ENCODE measurements at regions not wholly inside any gene's neighbourhood (a gene's known extent, or its start where the extent isn't known, plus 50 kb on each side); places are given as distances from the start of the nearest gene placed in this dataset.

DNA sequence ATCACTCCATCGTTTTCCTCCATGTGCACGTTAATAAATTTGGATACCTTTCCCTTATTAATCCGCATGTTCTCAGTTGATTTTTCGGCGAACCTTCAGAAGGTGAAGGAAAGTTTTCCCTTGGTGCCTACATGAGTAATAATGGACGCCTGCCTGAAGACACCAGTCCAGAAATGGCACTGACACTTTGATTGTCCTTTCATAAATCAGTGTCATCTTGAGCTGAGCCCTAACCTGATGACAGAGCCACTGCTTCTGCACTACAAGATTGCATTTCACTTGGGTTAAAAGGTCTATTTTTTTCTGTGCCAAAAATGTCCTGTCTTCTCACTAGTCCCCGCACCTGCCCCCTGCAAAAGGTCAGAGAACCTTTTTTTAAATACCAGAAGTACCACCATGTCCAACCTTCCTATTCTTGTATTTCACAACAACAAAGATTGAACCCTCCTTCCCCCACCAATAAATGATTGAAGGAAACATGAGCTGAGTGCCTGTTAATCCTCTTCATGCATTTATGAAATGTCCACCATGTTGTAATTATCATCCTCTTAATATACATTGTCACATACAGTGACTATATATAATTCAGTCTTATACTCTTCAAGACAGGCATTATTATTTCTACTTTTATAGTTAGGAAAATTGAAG, 219.9 kb upstream of the UBASH3B start:
- H3K9ac ChIP-seq (ENCODE audit: control insufficient read depth, extremely low read depth, insufficient read depth, low read length): no peak overlapping the region
- DNase-seq (ENCODE audit: low read depth, low spot score) (no peak), FAIRE-seq (no peak)
- H3K9me1 ChIP-seq (ENCODE audit: control insufficient read depth, extremely low read depth, insufficient read depth, low read length): no peaks in the 10 kb centered on the region
- no peak overlapping the region for H3K4me2 ChIP-seq (ENCODE audit: control insufficient read depth, extremely low read depth, insufficient read depth, low read depth, low read length)
- peaks cover 17% of the 10 kb centered on the region for H3K27me3 ChIP-seq (ENCODE audit: control insufficient read depth, extremely low read depth, insufficient read depth, low read length)
- no peaks in the 10 kb centered on the region for H3K9me3 ChIP-seq (ENCODE audit: control insufficient read depth, low read depth, low read length)
- H3K27ac ChIP-seq (ENCODE audit: control insufficient read depth, insufficient read depth, low read length): no peak overlapping the region
- no peaks in the 10 kb centered on the region for H3K79me2 ChIP-seq (ENCODE audit: control insufficient read depth, insufficient read depth, low read length)
- H4K20me1 ChIP-seq (ENCODE audit: control insufficient read depth, extremely low read depth, insufficient read depth, low read length): no peaks in the 10 kb centered on the region
- H3K4me1 ChIP-seq (ENCODE audit: control insufficient read depth, extremely low read depth, insufficient read depth, low read length): no peaks in the 10 kb centered on the region
- H3K36me3 ChIP-seq (ENCODE audit: control insufficient read depth in 2 of 2, extremely low read depth in 1 of 2, insufficient read depth in 2 of 2, low read length in 2 of 2): no peaks in the 10 kb centered on the region
- H3K4me3 ChIP-seq (ENCODE audit: control insufficient read depth in 2 of 3, extremely low read depth in 1 of 3, insufficient read depth in 2 of 3, low read depth in 1 of 3, low read length in 3 of 3): no peak overlapping the region
- TF ChIP-seq, protein P1, sequence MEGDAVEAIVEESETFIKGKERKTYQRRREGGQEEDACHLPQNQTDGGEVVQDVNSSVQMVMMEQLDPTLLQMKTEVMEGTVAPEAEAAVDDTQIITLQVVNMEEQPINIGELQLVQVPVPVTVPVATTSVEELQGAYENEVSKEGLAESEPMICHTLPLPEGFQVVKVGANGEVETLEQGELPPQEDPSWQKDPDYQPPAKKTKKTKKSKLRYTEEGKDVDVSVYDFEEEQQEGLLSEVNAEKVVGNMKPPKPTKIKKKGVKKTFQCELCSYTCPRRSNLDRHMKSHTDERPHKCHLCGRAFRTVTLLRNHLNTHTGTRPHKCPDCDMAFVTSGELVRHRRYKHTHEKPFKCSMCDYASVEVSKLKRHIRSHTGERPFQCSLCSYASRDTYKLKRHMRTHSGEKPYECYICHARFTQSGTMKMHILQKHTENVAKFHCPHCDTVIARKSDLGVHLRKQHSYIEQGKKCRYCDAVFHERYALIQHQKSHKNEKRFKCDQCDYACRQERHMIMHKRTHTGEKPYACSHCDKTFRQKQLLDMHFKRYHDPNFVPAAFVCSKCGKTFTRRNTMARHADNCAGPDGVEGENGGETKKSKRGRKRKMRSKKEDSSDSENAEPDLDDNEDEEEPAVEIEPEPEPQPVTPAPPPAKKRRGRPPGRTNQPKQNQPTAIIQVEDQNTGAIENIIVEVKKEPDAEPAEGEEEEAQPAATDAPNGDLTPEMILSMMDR (optimal IDR thresholded peaks at IDR 0.05 in 1 of 3, IDR thresholded peaks at IDR 0.05 in 1 of 3, conservative IDR thresholded peaks at IDR 0.05 in 1 of 3; ENCODE audit: extremely low read depth in 1 of 3, insufficient read depth in 2 of 3, low read length in 3 of 3): no peak
- no peak for TF ChIP-seq EZH2 (IDR thresholded peaks at IDR 0.05; ENCODE audit: low read length)
- H2AFZ ChIP-seq (ENCODE audit: control insufficient read depth, low read length): no peak overlapping the region
- dilution Hi-C loops (cut with MboI; ENCODE audit: extremely low pct_ligation_motif_present, low sequenced_read_pairs): no loop called here

DNA sequence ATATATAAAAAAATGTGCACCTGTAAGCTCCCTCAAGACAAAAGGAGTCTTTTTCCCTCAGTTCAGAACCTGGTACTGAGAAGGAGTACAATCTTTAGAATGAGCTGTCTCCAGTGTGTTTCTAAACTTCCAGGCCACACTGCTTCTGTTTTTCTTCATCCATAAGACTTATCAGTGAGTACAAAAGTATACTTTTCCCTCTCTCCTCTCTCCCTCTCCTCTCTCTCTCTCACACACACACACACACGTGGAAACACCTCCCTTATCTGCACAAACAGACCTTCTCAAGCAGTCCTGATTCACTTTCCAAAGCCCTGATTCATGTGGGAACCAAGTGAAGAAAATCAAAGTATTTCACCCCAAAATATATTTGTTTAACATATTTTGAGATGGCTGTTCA, 220.7 kb upstream of the UBASH3B start:
- H2AFZ ChIP-seq (ENCODE audit: control insufficient read depth, low read length): no peak overlapping the region
- DNase-seq (ENCODE audit: low read depth, low spot score): no peak
- no peak overlapping the region for H3K4me2 ChIP-seq (ENCODE audit: control insufficient read depth, extremely low read depth, insufficient read depth, low read depth, low read length)
- H3K4me3 ChIP-seq (ENCODE audit: control insufficient read depth in 2 of 3, extremely low read depth in 1 of 3, insufficient read depth in 2 of 3, low read depth in 1 of 3, low read length in 3 of 3): no peak overlapping the region
- no peaks in the 10 kb centered on the region for H4K20me1 ChIP-seq (ENCODE audit: control insufficient read depth, extremely low read depth, insufficient read depth, low read length)
- H3K4me1 ChIP-seq (ENCODE audit: control insufficient read depth, extremely low read depth, insufficient read depth, low read length): no peaks in the 10 kb centered on the region
- no peaks in the 10 kb centered on the region for H3K9me1 ChIP-seq (ENCODE audit: control insufficient read depth, extremely low read depth, insufficient read depth, low read length)
- no peak overlapping the region for H3K9ac ChIP-seq (ENCODE audit: control insufficient read depth, extremely low read depth, insufficient read depth, low read length)
- dilution Hi-C loops (cut with MboI; ENCODE audit: extremely low pct_ligation_motif_present, low sequenced_read_pairs): no loop called here
- H3K27ac ChIP-seq (ENCODE audit: control insufficient read depth, insufficient read depth, low read length): no peak overlapping the region
- no peak for FAIRE-seq
- H3K27me3 ChIP-seq (ENCODE audit: control insufficient read depth, extremely low read depth, insufficient read depth, low read length): peaks cover 10% of the 10 kb centered on the region
- H3K79me2 ChIP-seq (ENCODE audit: control insufficient read depth, insufficient read depth, low read length): no peaks in the 10 kb centered on the region
- TF ChIP-seq, protein P1 (optimal IDR thresholded peaks at IDR 0.05 in 1 of 3, IDR thresholded peaks at IDR 0.05 in 1 of 3, conservative IDR thresholded peaks at IDR 0.05 in 1 of 3; ENCODE audit: extremely low read depth in 1 of 3, insufficient read depth in 2 of 3, low read length in 3 of 3): no peak
- TF ChIP-seq EZH2 (IDR thresholded peaks at IDR 0.05; ENCODE audit: low read length): no peak
- no peaks in the 10 kb centered on the region for H3K9me3 ChIP-seq (ENCODE audit: control insufficient read depth, low read depth, low read length)
- H3K36me3 ChIP-seq (ENCODE audit: control insufficient read depth in 2 of 2, extremely low read depth in 1 of 2, insufficient read depth in 2 of 2, low read length in 2 of 2): no peaks in the 10 kb centered on the region
